Astrocyte of the spinal cord (primary cell): ENCODE measurements at regions not wholly inside any gene's neighbourhood (a gene's known extent, or its start where the extent isn't known, plus 50 kb on each side); places are given as distances from the start of the nearest gene placed in this dataset.

Experiments
- DNase-seq: peaks from one replicate; pipeline ENCODE4 v3.0.0; 2011; ENCODE audit warnings: low read depth, low spot score
- H3K4me3 ChIP-seq: 2 replicates; pipeline ENCODE4 v1.5.1; 2011; ENCODE audit warnings: low read depth, mild to moderate bottlenecking, low read length, moderate library complexity
- in situ Hi-C: cut with HindIII; loops from 2 replicates; pipeline ENCODE4 v1.10.0; 2017; ENCODE audit warnings: low sequenced_read_pairs
- TF ChIP-seq, protein P1 (sequence below): IDR thresholded peaks from 2 replicates; pipeline ENCODE4 v1.5.1; 2012; ENCODE audit warnings: low read depth, mild to moderate bottlenecking, low read length, inconsistent platforms

DNA sequence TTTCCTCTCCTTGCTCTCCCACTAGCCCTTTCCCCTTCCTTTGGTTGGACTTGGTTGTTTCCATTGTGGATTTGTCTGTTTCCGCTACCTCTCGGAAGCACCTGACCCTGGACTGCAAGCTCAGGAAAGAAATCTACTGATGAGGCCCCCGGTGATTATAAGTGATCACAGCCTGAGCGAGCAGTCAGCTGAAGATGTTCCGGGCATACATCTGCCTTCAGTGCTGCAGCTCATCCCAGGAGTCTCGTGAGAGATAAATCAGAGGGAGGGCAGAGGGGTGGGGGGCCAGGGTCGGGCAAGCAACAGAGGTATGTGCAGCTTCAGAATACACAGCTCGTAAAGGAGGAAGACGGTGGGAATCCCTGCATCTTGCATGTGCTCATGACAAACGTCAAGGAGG, 102.1 kb downstream of the MRPL46 start:
- in situ Hi-C loops: no loop called here

DNA sequence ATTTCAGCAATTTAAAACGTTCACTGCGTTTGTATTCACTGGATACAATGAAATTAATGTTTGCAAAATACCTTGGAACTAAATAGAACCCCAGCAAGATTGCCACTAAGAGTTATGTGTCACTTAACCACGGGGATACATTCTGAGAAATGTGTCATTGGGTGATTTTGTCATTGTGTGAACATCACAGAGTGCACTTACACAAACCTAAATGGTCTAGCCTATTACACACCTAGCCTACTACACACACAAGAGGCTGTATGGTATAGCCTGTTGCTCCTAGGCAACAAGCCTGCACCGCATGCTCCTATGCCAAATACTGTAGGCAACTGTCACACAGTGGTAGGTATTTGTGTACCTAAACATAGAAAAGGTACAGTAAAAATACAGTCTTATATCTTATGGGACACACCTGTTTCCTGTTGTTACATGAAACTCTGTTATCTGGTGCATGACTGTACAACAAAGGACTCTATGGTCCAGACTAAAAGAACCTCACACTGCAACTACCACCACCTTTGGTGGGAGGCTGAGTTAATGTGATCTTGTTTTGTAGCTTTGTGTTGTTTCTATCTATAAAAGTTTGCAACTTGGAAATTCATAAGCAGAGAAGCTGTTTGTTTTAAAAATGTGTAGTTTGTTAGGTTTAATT, 92.2 kb upstream of the NTRK3 start:
- in situ Hi-C loops: no loop called here
- no peak overlapping the region for H3K4me3 ChIP-seq
- no peak for DNase-seq
- TF ChIP-seq, protein P1, sequence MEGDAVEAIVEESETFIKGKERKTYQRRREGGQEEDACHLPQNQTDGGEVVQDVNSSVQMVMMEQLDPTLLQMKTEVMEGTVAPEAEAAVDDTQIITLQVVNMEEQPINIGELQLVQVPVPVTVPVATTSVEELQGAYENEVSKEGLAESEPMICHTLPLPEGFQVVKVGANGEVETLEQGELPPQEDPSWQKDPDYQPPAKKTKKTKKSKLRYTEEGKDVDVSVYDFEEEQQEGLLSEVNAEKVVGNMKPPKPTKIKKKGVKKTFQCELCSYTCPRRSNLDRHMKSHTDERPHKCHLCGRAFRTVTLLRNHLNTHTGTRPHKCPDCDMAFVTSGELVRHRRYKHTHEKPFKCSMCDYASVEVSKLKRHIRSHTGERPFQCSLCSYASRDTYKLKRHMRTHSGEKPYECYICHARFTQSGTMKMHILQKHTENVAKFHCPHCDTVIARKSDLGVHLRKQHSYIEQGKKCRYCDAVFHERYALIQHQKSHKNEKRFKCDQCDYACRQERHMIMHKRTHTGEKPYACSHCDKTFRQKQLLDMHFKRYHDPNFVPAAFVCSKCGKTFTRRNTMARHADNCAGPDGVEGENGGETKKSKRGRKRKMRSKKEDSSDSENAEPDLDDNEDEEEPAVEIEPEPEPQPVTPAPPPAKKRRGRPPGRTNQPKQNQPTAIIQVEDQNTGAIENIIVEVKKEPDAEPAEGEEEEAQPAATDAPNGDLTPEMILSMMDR: no peak

More for the DNA sequence above, 102.1 kb downstream of the MRPL46 start:
- no peak for DNase-seq
- H3K4me3 ChIP-seq: no peak overlapping the region
- TF ChIP-seq, protein P1: no peak

DNA sequence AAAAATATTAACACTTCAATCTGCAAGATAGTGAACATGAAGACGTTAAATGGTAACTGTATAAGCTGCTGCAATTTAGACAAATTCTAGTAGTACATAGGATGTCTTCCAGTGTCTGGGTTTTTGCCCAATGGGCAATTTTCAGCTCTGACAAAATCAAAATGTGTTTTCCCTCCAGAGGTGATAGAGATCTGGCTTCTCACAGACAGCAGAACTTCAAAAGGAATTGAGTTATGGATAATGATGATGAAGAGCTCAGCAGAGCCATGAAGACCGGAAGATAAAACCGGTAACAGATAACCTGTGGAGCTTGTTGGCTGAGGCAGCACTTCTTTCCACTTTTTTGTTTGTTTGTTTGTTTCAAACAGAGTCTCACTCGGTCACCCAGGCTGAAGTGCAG, 89.4 kb upstream of the NTRK3 start:
- in situ Hi-C loops: no loop called here
- TF ChIP-seq, protein P1: no peak
- no peak overlapping the region for H3K4me3 ChIP-seq
- DNase-seq: no peak

DNA sequence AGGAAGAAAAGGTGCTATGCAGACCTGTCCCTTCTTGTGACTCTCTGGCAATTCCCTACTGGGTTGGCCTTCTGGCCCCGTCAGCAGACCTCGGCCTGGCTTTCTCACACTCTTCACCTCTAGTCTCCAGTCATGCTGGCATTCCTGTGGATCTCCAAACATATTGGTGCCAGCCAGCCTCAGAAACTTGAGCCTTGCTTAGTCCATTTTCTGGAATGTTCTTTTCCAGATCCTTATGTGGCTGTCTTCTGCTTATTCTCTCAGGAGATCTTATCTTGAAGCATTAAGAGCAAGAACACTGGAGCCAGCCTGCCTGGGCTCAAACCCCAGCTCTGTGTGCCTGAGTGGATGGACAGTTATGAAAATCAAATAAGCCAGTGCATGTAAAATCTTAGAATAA, 88.2 kb upstream of the NTRK3 start:
- H3K4me3 ChIP-seq: no peak overlapping the region
- TF ChIP-seq, protein P1: no peak
- DNase-seq: no peak
- in situ Hi-C loops: no loop called here

DNA sequence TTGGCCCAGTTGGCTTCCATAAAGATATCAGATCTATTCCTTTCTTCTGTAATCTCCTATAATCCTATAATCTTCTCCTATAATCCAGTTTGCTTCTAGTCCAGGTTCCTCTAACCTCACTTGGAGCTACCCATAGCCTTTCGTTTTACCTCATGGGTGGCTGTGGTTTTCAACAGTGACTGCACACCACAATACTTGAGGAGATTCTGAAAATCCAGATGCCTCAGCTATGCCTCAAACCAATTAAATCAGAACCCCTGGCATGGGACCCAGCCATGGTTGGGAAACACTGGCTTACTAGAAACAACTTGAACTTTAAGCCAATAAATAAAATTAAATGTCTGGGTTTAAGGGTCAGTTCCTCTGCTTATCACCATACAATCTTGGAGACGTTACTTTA, 86.1 kb upstream of the NTRK3 start:
- TF ChIP-seq, protein P1: no peak
- in situ Hi-C loops: no loop called here
- no peak overlapping the region for H3K4me3 ChIP-seq
- DNase-seq: no peak

DNA sequence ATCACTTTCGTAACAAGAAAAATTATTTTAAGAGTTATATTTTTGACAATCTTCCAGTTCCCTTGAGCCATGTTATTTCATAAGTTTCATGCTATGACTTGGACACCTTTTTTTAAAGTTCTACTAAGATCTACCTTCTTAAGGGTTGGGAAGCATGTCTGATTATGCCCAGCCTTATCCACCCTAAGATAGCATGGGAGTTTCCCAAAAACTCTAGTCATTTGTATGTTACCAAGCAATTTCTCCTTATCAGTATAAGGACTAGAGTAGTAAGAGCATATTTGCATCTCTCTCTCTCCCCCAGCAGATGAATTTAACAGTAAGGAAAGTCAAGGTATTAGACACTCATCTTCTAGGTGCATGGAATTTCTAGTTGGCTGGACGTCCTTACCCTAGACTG, 85.1 kb upstream of the NTRK3 start:
- no peak for DNase-seq
- H3K4me3 ChIP-seq: no peak overlapping the region
- in situ Hi-C loops: no loop called here
- TF ChIP-seq, protein P1: no peak

DNA sequence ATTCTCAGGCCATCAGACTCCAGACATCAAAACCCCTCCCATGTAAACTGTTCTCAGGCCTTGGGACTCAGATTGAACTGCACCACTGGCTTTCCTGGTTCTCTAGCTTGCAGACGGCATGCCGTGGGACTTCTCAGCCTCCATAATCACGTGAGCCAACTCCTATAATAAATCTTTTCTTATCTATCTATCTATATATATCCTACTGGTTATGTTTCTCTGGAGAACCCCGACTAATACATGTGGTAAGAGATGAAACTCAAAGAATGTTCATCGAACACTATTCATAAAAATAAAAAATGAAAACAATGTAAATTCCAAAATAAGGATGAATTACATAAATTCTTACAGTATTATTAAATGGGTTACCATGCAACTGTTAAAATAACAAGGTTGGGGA, 84.5 kb upstream of the NTRK3 start:
- TF ChIP-seq, protein P1: no peak
- in situ Hi-C loops: no loop called here
- no peak for DNase-seq
- H3K4me3 ChIP-seq: no peak overlapping the region
